HCT116 (cell line): ENCODE measurements at regions not wholly inside any gene's neighbourhood (a gene's known extent, or its start where the extent isn't known, plus 50 kb on each side); places are given as distances from the start of the nearest gene placed in this dataset.

Experiments
- POLR2A ChIP-seq: IDR thresholded peaks from 2 replicates; pipeline ENCODE4 v1.7.0; 2011; ENCODE audit warnings: borderline replicate concordance; ENCODE audit not compliant: insufficient read depth, insufficient read length; ENCODE audit errors: extremely low read depth
- POLR2AphosphoS5 ChIP-seq: IDR thresholded peaks from 2 replicates; pipeline ENCODE4 v1.6.1; 2011; ENCODE audit warnings: mild to moderate bottlenecking, low read depth, low read length, moderate library complexity
- TF ChIP-seq, protein P1 (sequence below), 3 experiments: fragments of 200-600 bp in 1 of 3; sonication (generic) in 1 of 3; IDR thresholded peaks in 2 of 3; conservative IDR thresholded peaks in 1 of 3; 2 replicates each; pipeline ENCODE4 v1.5.1; 2012 to 2017; ENCODE audit warnings: low read depth in 2 of 3, low read length in 2 of 3, antibody characterized with exemption in 1 of 3, borderline replicate concordance in 1 of 3, control low read depth in 1 of 3, mild to moderate bottlenecking in 1 of 3, mixed read lengths in 1 of 3, mixed run types in 1 of 3, moderate library complexity in 1 of 3; ENCODE audit not compliant: insufficient read depth in 1 of 3

DNA sequence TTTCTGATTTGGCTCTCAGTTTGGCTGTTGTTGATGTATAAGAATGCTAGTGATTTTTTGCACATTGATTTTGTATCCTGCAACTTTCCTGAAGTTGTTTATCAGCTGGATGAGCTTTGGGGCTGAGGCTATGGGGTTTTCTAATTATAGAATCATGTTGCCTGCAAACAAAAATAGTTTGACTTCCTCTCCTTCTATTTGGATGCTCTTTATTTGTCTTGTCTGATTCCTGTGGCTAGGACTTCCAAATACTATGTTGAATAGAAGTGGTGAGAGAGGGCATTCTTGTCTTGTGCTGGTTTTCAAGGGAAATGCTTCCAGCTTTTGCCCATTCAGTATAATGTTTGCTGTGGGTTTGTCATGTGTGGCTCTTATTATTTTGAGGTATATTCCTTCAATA, 734.7 kb upstream of the FAM241A start:
- TF ChIP-seq, protein P1, sequence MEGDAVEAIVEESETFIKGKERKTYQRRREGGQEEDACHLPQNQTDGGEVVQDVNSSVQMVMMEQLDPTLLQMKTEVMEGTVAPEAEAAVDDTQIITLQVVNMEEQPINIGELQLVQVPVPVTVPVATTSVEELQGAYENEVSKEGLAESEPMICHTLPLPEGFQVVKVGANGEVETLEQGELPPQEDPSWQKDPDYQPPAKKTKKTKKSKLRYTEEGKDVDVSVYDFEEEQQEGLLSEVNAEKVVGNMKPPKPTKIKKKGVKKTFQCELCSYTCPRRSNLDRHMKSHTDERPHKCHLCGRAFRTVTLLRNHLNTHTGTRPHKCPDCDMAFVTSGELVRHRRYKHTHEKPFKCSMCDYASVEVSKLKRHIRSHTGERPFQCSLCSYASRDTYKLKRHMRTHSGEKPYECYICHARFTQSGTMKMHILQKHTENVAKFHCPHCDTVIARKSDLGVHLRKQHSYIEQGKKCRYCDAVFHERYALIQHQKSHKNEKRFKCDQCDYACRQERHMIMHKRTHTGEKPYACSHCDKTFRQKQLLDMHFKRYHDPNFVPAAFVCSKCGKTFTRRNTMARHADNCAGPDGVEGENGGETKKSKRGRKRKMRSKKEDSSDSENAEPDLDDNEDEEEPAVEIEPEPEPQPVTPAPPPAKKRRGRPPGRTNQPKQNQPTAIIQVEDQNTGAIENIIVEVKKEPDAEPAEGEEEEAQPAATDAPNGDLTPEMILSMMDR (IDR thresholded peaks at IDR 0.05 in 2 of 3, conservative IDR thresholded peaks at IDR 0.05 in 1 of 3; ENCODE audit: borderline replicate concordance in 1 of 3, insufficient read depth in 1 of 3, low read depth in 2 of 3, low read length in 2 of 3) = no peak
- no peak for TF ChIP-seq POLR2AphosphoS5
- no peak for TF ChIP-seq POLR2A
